Ureter (tissue), 1 donor: ENCODE measurements at regions not wholly inside any gene's neighbourhood (a gene's known extent, or its start where the extent isn't known, plus 50 kb on each side); places are given as distances from the start of the nearest gene placed in this dataset.
"Not testable (repeated sequence)": the region's sequence is repeated elsewhere in the genome, so short reads cannot be mapped to it uniquely, and the experiment has no call there.

Source experiments
- DNase-seq: peaks from one replicate; pipeline ENCODE4 v3.0.0-alpha.2; 2020; ENCODE audit warnings: low spot score
- donor health status: DM: yes; HTN: yes; CAD: no.

GRCh38 chr17:20735796-20736195, 156.3 kb downstream of the CDRT15L2 start:
- no peak for DNase-seq

GRCh38 chr17:20737636-20738035, 158.1 kb downstream of the CDRT15L2 start:
- not testable (repeated sequence) for DNase-seq

- no peak for DNase-seq
Measured at GRCh38 chr17:20771104-20771503, 191.6 kb downstream of the CDRT15L2 start.

GRCh38 chr17:20774472-20775135, 195.1 kb downstream of the CDRT15L2 start:
- no peak for DNase-seq

GRCh38 chr17:20775331-20775730, 195.8 kb downstream of the CDRT15L2 start:
- no peak for DNase-seq

GRCh38 chr17:20779521-20779920, 200.0 kb downstream of the CDRT15L2 start:
- no peak for DNase-seq

- DNase-seq = no peak
Measured at GRCh38 chr17:20781260-20781659, 201.7 kb downstream of the CDRT15L2 start.

GRCh38 chr17:20781869-20782268, 202.3 kb downstream of the CDRT15L2 start:
- DNase-seq = not testable (repeated sequence)

GRCh38 chr17:20783091-20783490, 203.6 kb downstream of the CDRT15L2 start:
- DNase-seq = no peak

- DNase-seq = no peak
Measured at GRCh38 chr17:20784100-20784665, 204.7 kb downstream of the CDRT15L2 start.

- DNase-seq = no peak
Measured at GRCh38 chr17:20787281-20787680, 207.8 kb downstream of the CDRT15L2 start.

- no peak for DNase-seq
Measured at GRCh38 chr17:20791626-20792025, 212.1 kb downstream of the CDRT15L2 start.

- DNase-seq = not testable (repeated sequence)
Measured at GRCh38 chr17:20794532-20794931, 215.0 kb downstream of the CDRT15L2 start.

GRCh38 chr17:20797292-20797691, 217.8 kb downstream of the CDRT15L2 start:
- DNase-seq = no peak

- no peak for DNase-seq
Measured at GRCh38 chr17:20800146-20800545, 220.6 kb downstream of the CDRT15L2 start.

- DNase-seq = no peak
Measured at GRCh38 chr17:20805751-20806150, 226.2 kb downstream of the CDRT15L2 start.

- DNase-seq = not testable (repeated sequence)
Measured at GRCh38 chr17:20807566-20807965, 228.0 kb downstream of the CDRT15L2 start.

GRCh38 chr17:20815410-20815809, 227.4 kb downstream of the USP22 start:
- not testable (repeated sequence) for DNase-seq

GRCh38 chr17:20823905-20824304, 218.9 kb downstream of the USP22 start:
- no peak for DNase-seq

GRCh38 chr17:20825539-20825938, 217.3 kb downstream of the USP22 start:
- no peak for DNase-seq

GRCh38 chr17:20840453-20840852, 202.4 kb downstream of the USP22 start:
- not testable (repeated sequence) for DNase-seq

GRCh38 chr17:20840987-20841865, 201.6 kb downstream of the USP22 start:
- not testable (repeated sequence) for DNase-seq

GRCh38 chr17:20842012-20842411, 200.8 kb downstream of the USP22 start:
- DNase-seq = not testable (repeated sequence)
